Neural progenitor cell (in vitro differentiated cells): ENCODE measurements at regions not wholly inside any gene's neighbourhood (a gene's known extent, or its start where the extent isn't known, plus 50 kb on each side); places are given as distances from the start of the nearest gene placed in this dataset.

Experiments
- DNase-seq: peaks from one replicate; pipeline ENCODE4 v3.0.0-alpha.2; 2016; ENCODE audit warnings: low spot score
- H2AFZ ChIP-seq: fragments of 200-600 bp; sonication (generic); replicated peaks from 2 replicates; pipeline ENCODE4 v1.6.1; 2016; ENCODE audit warnings: antibody characterized with exemption
- H3F3A ChIP-seq: fragments of 200-600 bp; sonication (generic); 2 replicates; pipeline ENCODE4 v1.6.1; 2016; ENCODE audit warnings: antibody characterized with exemption, low read depth
- H3K27ac ChIP-seq: fragments of 200-600 bp; sonication (generic); 2 replicates; pipeline ENCODE4 v1.5.1; 2016; ENCODE audit warnings: mild to moderate bottlenecking
- H3K27me3 ChIP-seq: fragments of 200-600 bp; sonication (generic); 2 replicates; pipeline ENCODE4 v1.6.1; 2016; ENCODE audit warnings: mild to moderate bottlenecking, moderate library complexity
- H3K36me3 ChIP-seq: fragments of 200-600 bp; sonication (generic); 2 replicates; pipeline ENCODE4 v1.5.1; 2016
- H3K4me1 ChIP-seq: fragments of 200-600 bp; sonication (generic); 2 replicates; pipeline ENCODE4 v1.6.1; 2016; ENCODE audit warnings: mixed run types
- H3K4me2 ChIP-seq: fragments of 200-600 bp; sonication (generic); 2 replicates; pipeline ENCODE4 v1.6.1; 2016
- H3K4me3 ChIP-seq: fragments of 200-600 bp; sonication (generic); 2 replicates; pipeline ENCODE4 v1.5.1; 2016
- H3K79me2 ChIP-seq: fragments of 200-600 bp; sonication (generic); 2 replicates; pipeline ENCODE4 v1.6.1; 2016; ENCODE audit warnings: low read depth
- H3K9ac ChIP-seq: fragments of 200-600 bp; sonication (generic); 2 replicates; pipeline ENCODE4 v1.6.1; 2016
- H3K9me3 ChIP-seq: fragments of 200-600 bp; sonication (generic); 2 replicates; pipeline ENCODE4 v1.5.1; 2016; ENCODE audit warnings: low read depth
- H4K20me1 ChIP-seq: fragments of 200-600 bp; sonication (generic); 2 replicates; pipeline ENCODE4 v1.6.1; 2016; ENCODE audit warnings: low read depth
- H3K27ac Mint-ChIP-seq: 3 replicates; pipeline ENCODE4 v1.8.0; 2021; ENCODE audit warnings: mixed read lengths
- H3K27me3 Mint-ChIP-seq: 2 replicates; pipeline ENCODE4 v1.8.0; 2022; ENCODE audit warnings: low read depth, mild to moderate bottlenecking, inconsistent platforms, moderate library complexity, mixed read lengths; ENCODE audit not compliant: insufficient read depth
- H3K36me3 Mint-ChIP-seq: 3 replicates; pipeline ENCODE4 v1.8.0; 2021; ENCODE audit warnings: mixed read lengths
- H3K4me1 Mint-ChIP-seq: 3 replicates; pipeline ENCODE4 v1.8.0; 2021; ENCODE audit warnings: mixed read lengths
- H3K4me3 Mint-ChIP-seq: 3 replicates; pipeline ENCODE4 v1.8.0; 2021; ENCODE audit warnings: mild to moderate bottlenecking, moderate library complexity, mixed read lengths
- H3K9me3 Mint-ChIP-seq: 3 replicates; pipeline ENCODE4 v1.8.0; 2020; ENCODE audit warnings: mixed read lengths
- EZH2 ChIP-seq: fragments of 200-600 bp; sonication (generic); IDR thresholded peaks from 2 replicates; pipeline ENCODE4 v1.6.1; 2017; ENCODE audit warnings: antibody characterized with exemption, mild to moderate bottlenecking, moderate library complexity
- EZH2phosphoT487 ChIP-seq: fragments of 200-600 bp; sonication (generic); IDR thresholded peaks from 2 replicates; pipeline ENCODE4 v1.6.1; 2017; ENCODE audit warnings: antibody characterized with exemption
- TF ChIP-seq, protein P1 (sequence below): fragments of 200-600 bp; sonication (generic); IDR thresholded peaks from 2 replicates; pipeline ENCODE4 v1.5.1; 2017; ENCODE audit warnings: antibody characterized with exemption, mild to moderate bottlenecking

DNA sequence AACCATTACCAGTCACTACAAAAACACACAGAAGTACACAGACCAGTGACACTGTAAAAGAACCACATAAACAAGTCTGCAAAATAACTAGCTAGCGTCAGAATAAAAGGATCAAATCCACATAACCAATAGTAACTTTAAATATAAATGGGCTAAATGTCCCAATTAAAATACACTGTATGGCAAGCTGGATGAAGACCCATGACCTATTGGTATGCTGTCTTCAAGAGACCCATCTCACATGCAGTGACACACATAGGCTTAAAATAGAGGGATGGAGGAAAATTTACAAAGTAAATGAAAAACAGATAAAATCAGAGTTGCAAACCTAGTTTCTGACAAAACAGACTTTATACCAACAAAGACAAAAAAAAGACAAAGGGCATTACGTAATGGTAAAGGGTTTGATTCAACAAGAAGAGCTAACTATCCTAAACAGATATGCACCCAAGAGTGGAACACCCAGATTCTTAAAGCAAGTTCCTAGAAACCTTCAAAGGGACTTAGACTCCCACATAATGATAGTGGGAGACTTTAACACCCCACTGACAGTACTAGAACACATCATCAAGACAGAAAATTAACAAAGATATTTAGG lies 196.9 kb downstream of the TBX15 start:
- H3K27ac ChIP-seq = no peak overlapping the region
- H3K79me2 ChIP-seq = no peaks in the 10 kb centered on the region
- peaks cover 14% of the 10 kb centered on the region for H3K9me3 Mint-ChIP-seq
- no peaks in the 10 kb centered on the region for H3K36me3 Mint-ChIP-seq
- no peak overlapping the region for H2AFZ ChIP-seq
- DNase-seq = no peak
- no peaks in the 10 kb centered on the region for H3K36me3 ChIP-seq
- no peaks in the 10 kb centered on the region for H3K4me1 ChIP-seq
- no peak overlapping the region for H3K9ac ChIP-seq
- H3K27me3 ChIP-seq = no peaks in the 10 kb centered on the region
- no peak overlapping the region for H3K27ac Mint-ChIP-seq
- TF ChIP-seq, protein P1, sequence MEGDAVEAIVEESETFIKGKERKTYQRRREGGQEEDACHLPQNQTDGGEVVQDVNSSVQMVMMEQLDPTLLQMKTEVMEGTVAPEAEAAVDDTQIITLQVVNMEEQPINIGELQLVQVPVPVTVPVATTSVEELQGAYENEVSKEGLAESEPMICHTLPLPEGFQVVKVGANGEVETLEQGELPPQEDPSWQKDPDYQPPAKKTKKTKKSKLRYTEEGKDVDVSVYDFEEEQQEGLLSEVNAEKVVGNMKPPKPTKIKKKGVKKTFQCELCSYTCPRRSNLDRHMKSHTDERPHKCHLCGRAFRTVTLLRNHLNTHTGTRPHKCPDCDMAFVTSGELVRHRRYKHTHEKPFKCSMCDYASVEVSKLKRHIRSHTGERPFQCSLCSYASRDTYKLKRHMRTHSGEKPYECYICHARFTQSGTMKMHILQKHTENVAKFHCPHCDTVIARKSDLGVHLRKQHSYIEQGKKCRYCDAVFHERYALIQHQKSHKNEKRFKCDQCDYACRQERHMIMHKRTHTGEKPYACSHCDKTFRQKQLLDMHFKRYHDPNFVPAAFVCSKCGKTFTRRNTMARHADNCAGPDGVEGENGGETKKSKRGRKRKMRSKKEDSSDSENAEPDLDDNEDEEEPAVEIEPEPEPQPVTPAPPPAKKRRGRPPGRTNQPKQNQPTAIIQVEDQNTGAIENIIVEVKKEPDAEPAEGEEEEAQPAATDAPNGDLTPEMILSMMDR = no peak
- TF ChIP-seq EZH2 (no peak), EZH2phosphoT487 (no peak)
- H3F3A ChIP-seq = no peaks in the 10 kb centered on the region
- H3K27me3 Mint-ChIP-seq = peaks cover 2% of the 10 kb centered on the region
- no peak overlapping the region for H3K4me3 ChIP-seq
- no peaks in the 10 kb centered on the region for H3K9me3 ChIP-seq
- no peak overlapping the region for H3K4me3 Mint-ChIP-seq
- H3K4me1 Mint-ChIP-seq = peaks cover 4% of the 10 kb centered on the region
- H3K4me2 ChIP-seq = no peak overlapping the region
- H4K20me1 ChIP-seq = no peaks in the 10 kb centered on the region

GRCh38 chr1:118788463-118788862 lies 199.7 kb downstream of the TBX15 start:
- Mint-ChIP-seq H3K27me3 (no peaks in the 10 kb centered on the region), H3K4me1 (peaks cover 4% of the 10 kb centered on the region)

DNA sequence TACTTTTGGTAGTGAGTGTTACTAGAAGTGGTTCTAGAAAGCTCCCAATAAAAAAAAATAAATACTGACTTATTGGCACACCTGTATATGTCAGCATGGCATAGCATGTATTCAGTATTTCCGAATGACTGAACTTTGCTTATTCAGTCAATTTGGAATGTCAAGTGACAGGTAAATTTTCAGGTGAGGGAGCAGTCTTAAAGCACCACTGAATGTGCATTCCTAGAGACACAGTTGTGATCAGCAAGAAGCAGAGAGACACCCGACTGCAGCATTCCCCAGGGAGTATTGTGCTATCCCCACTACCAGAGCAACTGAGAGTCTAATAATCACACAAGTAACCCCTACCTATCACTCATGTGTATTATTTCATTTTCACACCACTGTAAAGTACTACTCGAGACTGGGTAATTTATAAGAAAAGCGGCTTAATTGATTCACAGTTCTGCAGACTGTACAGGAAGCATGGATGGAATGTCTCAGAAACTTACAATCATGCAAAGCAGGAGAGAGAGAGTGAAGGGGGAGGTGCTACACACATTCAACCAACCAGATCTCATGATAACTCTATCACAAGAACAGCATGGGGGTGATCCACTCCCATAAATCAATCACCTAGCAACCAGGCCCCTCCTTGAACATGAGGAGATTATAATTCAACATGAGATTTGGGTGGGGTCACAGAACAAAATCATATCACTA lies 201.5 kb downstream of the TBX15 start:
- H3K27ac Mint-ChIP-seq = no peak overlapping the region
- Histone ChIP-seq H3F3A (no peaks in the 10 kb centered on the region), H3K36me3 (no peaks in the 10 kb centered on the region), H3K27me3 (no peaks in the 10 kb centered on the region), H3K4me2 (no peak overlapping the region), H4K20me1 (no peaks in the 10 kb centered on the region), H3K9me3 (no peaks in the 10 kb centered on the region), H3K4me1 (no peaks in the 10 kb centered on the region), H3K79me2 (no peaks in the 10 kb centered on the region), H3K27ac (no peak overlapping the region), H2AFZ (no peak overlapping the region), H3K9ac (no peak overlapping the region), H3K4me3 (no peak overlapping the region)
- no peaks in the 10 kb centered on the region for H3K27me3 Mint-ChIP-seq
- peaks cover 12% of the 10 kb centered on the region for H3K9me3 Mint-ChIP-seq
- TF ChIP-seq, protein P1 = no peak
- no peak for TF ChIP-seq EZH2phosphoT487
- no peak overlapping the region for H3K4me3 Mint-ChIP-seq
- no peak for DNase-seq
- no peaks in the 10 kb centered on the region for H3K36me3 Mint-ChIP-seq
- H3K4me1 Mint-ChIP-seq = peaks cover 4% of the 10 kb centered on the region

More at GRCh38 chr1:118788463-118788862, 199.7 kb downstream of the TBX15 start:
- Histone ChIP-seq H3K4me3 (no peak overlapping the region), H4K20me1 (no peaks in the 10 kb centered on the region), H3K4me2 (no peak overlapping the region), H3K4me1 (no peaks in the 10 kb centered on the region), H3K36me3 (no peaks in the 10 kb centered on the region), H3K27me3 (no peaks in the 10 kb centered on the region), H3K9me3 (no peaks in the 10 kb centered on the region), H3K27ac (no peak overlapping the region), H2AFZ (no peak overlapping the region), H3K9ac (no peak overlapping the region), H3K79me2 (no peaks in the 10 kb centered on the region), H3F3A (no peaks in the 10 kb centered on the region)
- no peak for DNase-seq
- no peak for TF ChIP-seq EZH2
- no peak for TF ChIP-seq EZH2phosphoT487
- TF ChIP-seq, protein P1 = no peak
- Mint-ChIP-seq H3K4me3 (no peak overlapping the region), H3K9me3 (peaks cover 14% of the 10 kb centered on the region), H3K27ac (no peak overlapping the region), H3K36me3 (no peaks in the 10 kb centered on the region)
